ENCODE measurements at regions not wholly inside any gene's neighbourhood (a gene's known extent, or its start where the extent isn't known, plus 50 kb on each side); places are given as distances from the start of the nearest gene placed in this dataset.

DNA sequence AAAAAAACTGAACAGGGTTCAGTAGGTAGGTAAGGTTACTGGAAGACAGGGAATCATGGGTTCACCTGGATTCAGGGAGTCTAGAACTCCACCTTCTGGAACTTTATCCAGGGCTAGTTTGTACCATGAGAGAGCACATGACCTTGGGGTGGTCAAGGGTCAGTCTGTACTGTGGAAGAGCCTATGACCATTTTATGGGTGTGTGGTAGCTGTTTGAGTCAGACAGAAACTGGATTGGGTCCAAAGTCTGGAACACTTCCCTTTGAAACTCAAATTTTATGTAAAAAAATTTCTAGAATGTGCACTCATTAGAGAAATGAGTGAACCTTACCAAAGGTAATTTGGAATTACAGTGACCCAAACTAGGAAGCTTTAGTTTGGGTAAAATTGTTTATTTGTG lies 486.0 kb upstream of the AGTR1 start:
- H3K4me2 ChIP-seq (ENCODE audit: low read depth, low read length): no peak overlapping the region
- no peak overlapping the region for H3K14ac ChIP-seq (replicated peaks; ENCODE audit: low read depth, low read length)
- H4K5ac ChIP-seq (ENCODE audit: low read depth, low read length): no peak overlapping the region
- no peak overlapping the region for H3K4me3 ChIP-seq (ENCODE audit: insufficient read depth, low read depth, low read length)
- peak; percentile 17 for DNase-seq
- no peak overlapping the region for H2AK5ac ChIP-seq (ENCODE audit: low read depth, low read length)
- no peak overlapping the region for H2BK5ac ChIP-seq (ENCODE audit: low read depth, low read length, poor library complexity, severe bottlenecking)
- no peak for ATAC-seq (ENCODE audit: low read depth)
- no TSS peak for BruUV-seq (replicated peaks)
- H3K9ac ChIP-seq (ENCODE audit: low read depth, low read length): no peak overlapping the region
- H3K27ac ChIP-seq (ENCODE audit: insufficient read depth, low read length): no peak overlapping the region
- no peak overlapping the region for H2BK20ac ChIP-seq (ENCODE audit: low read depth, low read length)
- in situ Hi-C loops (cut with MboI; ENCODE audit: low sequenced_read_pairs) (no loop called here), dilution Hi-C loops (cut with HindIII; ENCODE audit: low sequenced_read_pairs, unreplicated experiment) (no loop called here), intact Hi-C loops (cut with micrococcal nuclease) (no loop called here)
- H3K9me1 ChIP-seq (ENCODE audit: insufficient read depth, low read length): no peaks in the 10 kb centered on the region
- H3K56ac ChIP-seq (ENCODE audit: extremely low read depth, insufficient read depth, low read length): no peak overlapping the region
- H3K36me3 ChIP-seq (ENCODE audit: control insufficient read depth, insufficient read depth, low read length): no peaks in the 10 kb centered on the region
- TF ChIP-seq POLR2A (IDR thresholded peaks at IDR 0.05; ENCODE audit: low read depth, low read length) (no peak), CTCF (conservative IDR thresholded peaks at IDR 0.05; ENCODE audit: low read depth, low read length) (no peak), BHLHE40 (IDR thresholded peaks at IDR 0.05; ENCODE audit: low read depth, low read length) (no peak), CEBPB (IDR thresholded peaks at IDR 0.05; ENCODE audit: low read depth, low read length) (no peak), RAD21 (IDR thresholded peaks at IDR 0.05; ENCODE audit: low read length) (no peak), RCOR1 (IDR thresholded peaks at IDR 0.05; ENCODE audit: insufficient replicate concordance, low read length) (no peak), MAFK (IDR thresholded peaks at IDR 0.05; ENCODE audit: low read depth, low read length) (no peak), ELK1 (IDR thresholded peaks at IDR 0.05; ENCODE audit: borderline replicate concordance, low read depth, low read length) (no peak), NFE2L2 (IDR thresholded peaks at IDR 0.05; ENCODE audit: low read depth, low read length) (no peak)
- TF ChIP-seq, protein P1, sequence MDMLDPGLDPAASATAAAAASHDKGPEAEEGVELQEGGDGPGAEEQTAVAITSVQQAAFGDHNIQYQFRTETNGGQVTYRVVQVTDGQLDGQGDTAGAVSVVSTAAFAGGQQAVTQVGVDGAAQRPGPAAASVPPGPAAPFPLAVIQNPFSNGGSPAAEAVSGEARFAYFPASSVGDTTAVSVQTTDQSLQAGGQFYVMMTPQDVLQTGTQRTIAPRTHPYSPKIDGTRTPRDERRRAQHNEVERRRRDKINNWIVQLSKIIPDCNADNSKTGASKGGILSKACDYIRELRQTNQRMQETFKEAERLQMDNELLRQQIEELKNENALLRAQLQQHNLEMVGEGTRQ (IDR thresholded peaks at IDR 0.05; ENCODE audit: low read depth, low read length): no peak
- POLR2A ChIA-PET (ENCODE audit: unreplicated experiment): no interaction called here
- CTCF ChIA-PET: no interaction called here
- no peak overlapping the region for H4K91ac ChIP-seq (ENCODE audit: insufficient read depth, low read depth, low read length)
- no peak overlapping the region for H3K18ac ChIP-seq (ENCODE audit: low read depth, low read length)
- H2BK120ac ChIP-seq (ENCODE audit: low read depth, low read length): no peak overlapping the region
- H3K9me3 ChIP-seq (ENCODE audit: control insufficient read depth, insufficient read depth, low read length): no peaks in the 10 kb centered on the region
- H3K27me3 ChIP-seq (ENCODE audit: control insufficient read depth, insufficient read depth, low read length): no peaks in the 10 kb centered on the region
- no peaks in the 10 kb centered on the region for H3K4me1 ChIP-seq (ENCODE audit: control insufficient read depth, insufficient read depth, low read length)
- no peak overlapping the region for H3K4ac ChIP-seq (ENCODE audit: low read depth, low read length)
- H4K8ac ChIP-seq (ENCODE audit: low read depth in 2 of 2, low read length in 2 of 2): no peak overlapping the region
- H4K20me1 ChIP-seq (ENCODE audit: insufficient read depth, low read length): no peaks in the 10 kb centered on the region
- H2BK15ac ChIP-seq (ENCODE audit: low read depth, low read length): no peak overlapping the region
- H3K79me1 ChIP-seq (ENCODE audit: low read depth in 1 of 2, low read length in 2 of 2): no peaks in the 10 kb centered on the region
- H2AFZ ChIP-seq (replicated peaks; ENCODE audit: low read length, poor library complexity): no peak overlapping the region
- no peak overlapping the region for H2AK9ac ChIP-seq (replicated peaks; ENCODE audit: low read depth, low read length, poor library complexity)
- H3K23ac ChIP-seq (ENCODE audit: low read depth, low read length): no peak overlapping the region

Data from IMR-90 (cell line).